ENCODE measurements at regions not wholly inside any gene's neighbourhood (a gene's known extent, or its start where the extent isn't known, plus 50 kb on each side); places are given as distances from the start of the nearest gene placed in this dataset.
"Not testable (repeated sequence)": the region's sequence is repeated elsewhere in the genome, so short reads cannot be mapped to it uniquely, and the experiment has no call there.

DNA sequence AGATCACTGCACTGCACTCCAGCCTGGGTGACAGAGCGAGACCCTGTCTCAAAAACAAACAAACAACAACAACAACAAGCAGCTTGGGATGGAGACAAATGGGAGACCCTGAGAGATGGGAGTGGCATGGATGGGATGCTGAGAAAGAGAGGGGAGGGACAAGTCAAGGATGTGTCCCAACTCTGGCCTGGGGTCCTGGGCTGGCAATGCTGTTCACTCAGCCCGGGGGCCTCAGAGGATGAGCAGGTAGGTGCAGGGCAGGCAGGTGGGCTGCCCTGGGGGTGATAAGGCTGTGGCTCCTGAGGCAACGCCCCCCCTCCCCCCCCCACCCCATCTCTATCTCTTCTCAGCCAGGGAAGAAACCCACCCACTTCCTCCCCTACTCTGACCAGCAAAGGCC, 123.0 kb downstream of the LHX2 start:
- no peak overlapping the region for H3K4me3 ChIP-seq (replicated peaks; ENCODE audit: low read depth, low read length)
- no peak for DNase-seq (ENCODE audit: extremely low read depth, low read depth)
- TF ChIP-seq, protein P1, sequence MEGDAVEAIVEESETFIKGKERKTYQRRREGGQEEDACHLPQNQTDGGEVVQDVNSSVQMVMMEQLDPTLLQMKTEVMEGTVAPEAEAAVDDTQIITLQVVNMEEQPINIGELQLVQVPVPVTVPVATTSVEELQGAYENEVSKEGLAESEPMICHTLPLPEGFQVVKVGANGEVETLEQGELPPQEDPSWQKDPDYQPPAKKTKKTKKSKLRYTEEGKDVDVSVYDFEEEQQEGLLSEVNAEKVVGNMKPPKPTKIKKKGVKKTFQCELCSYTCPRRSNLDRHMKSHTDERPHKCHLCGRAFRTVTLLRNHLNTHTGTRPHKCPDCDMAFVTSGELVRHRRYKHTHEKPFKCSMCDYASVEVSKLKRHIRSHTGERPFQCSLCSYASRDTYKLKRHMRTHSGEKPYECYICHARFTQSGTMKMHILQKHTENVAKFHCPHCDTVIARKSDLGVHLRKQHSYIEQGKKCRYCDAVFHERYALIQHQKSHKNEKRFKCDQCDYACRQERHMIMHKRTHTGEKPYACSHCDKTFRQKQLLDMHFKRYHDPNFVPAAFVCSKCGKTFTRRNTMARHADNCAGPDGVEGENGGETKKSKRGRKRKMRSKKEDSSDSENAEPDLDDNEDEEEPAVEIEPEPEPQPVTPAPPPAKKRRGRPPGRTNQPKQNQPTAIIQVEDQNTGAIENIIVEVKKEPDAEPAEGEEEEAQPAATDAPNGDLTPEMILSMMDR (IDR thresholded peaks at IDR 0.05; ENCODE audit: low read depth, low read length, missing control alignments) = no peak

DNA sequence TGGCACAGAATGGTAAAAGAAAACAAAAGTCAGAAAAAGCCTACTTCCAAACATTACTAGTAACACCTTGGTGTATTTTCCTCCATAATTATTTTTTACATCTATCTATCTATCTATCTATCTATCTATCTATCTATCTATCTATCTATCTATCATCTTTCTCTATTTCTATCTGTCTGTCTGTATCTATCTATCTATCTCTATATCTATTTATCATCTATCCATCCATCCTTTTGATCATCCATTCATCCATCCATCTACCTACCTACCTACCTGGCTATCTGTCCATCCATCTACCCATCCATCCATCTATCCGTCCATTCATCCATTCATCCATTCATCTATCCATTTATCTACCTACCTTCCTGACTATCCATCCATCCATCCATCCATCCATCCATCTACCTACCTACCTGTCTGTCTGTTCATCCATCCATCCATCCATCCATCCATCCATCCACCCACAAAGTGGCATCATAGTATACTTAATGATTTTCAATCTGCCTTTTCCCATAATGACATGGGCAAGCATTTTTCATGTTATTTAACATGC, 121.9 kb upstream of the NEK6 start:
- DNase-seq (ENCODE audit: extremely low read depth, low read depth) = no peak
- no peak overlapping the region for H3K4me3 ChIP-seq (replicated peaks; ENCODE audit: low read depth, low read length)
- TF ChIP-seq, protein P1 (IDR thresholded peaks at IDR 0.05; ENCODE audit: low read depth, low read length, missing control alignments) = no peak

DNA sequence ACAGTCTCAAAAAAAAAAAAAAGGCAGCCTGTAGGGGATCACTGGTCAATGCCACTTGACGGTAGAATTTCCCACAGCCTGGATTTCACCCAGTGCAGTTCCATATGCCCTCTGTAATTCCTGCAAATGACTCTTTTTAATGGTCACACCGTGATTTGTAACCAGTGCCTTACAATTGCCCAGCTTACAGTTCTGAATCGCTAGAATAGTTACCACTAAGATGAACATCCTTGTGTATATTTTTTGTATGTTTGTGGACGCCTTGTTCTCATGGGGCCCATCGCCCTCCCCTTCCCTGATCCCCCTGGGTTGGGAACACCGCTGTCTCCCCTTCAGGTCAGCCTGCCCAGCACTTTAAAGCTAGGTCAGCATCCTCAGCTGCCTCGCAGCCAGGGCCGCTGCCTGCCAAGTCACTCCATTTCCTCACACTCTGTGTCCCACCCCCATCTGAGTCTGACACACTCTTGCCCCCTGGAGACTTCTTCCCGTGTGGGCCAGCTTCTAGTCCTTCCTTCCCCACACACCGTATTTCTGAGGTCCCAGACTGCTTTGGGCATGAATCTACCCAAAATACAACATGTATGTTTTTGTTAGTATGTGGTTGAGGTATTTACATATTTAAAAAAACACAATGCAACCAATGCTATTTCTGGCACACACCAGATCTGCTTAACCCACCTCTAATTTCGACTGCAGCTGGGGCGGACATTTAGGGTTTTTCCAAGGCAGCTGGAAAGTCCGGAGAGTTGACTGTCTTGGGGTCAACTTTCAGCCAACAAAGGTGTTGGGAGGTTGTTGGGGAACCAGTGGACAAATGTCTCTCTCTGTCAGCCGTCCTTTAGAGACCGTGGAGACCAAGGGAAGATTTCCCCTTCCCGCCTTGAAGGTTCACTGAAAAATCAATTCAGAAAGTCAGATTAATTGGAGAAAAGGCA, 120.5 kb upstream of the NEK6 start:
- TF ChIP-seq, protein P1 (IDR thresholded peaks at IDR 0.05; ENCODE audit: low read depth, low read length, missing control alignments) = no peak
- H3K4me3 ChIP-seq (replicated peaks; ENCODE audit: low read depth, low read length) = no peak overlapping the region
- no peak for DNase-seq (ENCODE audit: extremely low read depth, low read depth)

DNA sequence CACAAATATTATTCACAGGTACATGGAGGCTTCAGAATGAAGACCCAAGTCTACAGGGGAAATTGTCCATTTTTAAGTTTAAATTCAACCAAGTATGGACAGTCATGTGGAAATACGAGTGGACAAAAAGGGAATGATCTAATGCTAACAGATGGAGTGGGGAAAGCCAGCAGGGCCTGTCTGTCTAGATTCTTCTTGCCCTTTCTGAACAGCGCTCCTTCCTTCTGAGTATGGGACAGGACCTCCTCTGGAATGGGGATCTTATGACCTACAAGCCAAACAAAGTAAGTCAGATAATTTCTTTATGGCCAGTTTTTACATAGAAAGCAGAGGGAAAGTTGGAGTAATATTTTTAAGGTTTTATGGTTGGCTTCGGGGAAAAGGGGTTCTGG, 119.8 kb upstream of the NEK6 start:
- TF ChIP-seq, protein P1 (IDR thresholded peaks at IDR 0.05; ENCODE audit: low read depth, low read length, missing control alignments) = no peak
- no peak for DNase-seq (ENCODE audit: extremely low read depth, low read depth)
- no peak overlapping the region for H3K4me3 ChIP-seq (replicated peaks; ENCODE audit: low read depth, low read length)

DNA sequence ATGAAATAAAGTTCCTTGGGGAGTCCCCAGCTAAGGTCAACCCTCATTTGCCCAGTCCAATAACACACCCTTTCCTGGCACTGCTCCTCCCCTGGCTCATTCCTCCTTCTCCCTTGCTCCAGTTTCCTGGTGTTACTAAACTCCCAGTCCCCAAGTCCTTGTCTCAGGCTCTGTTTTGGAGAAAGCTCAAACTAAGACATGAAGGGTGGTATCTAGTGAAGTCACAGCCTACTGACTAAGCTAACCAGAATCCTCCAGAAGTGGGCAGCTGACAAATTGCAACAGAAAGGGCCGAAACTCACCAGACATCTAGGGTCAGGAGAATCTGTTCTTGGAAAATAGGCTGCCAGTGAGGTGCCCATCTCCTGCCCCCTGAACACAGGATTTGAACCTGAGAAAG, 118.7 kb upstream of the NEK6 start:
- H3K4me3 ChIP-seq (replicated peaks; ENCODE audit: low read depth, low read length) = no peak overlapping the region
- no peak for DNase-seq (ENCODE audit: extremely low read depth, low read depth)
- TF ChIP-seq, protein P1 (IDR thresholded peaks at IDR 0.05; ENCODE audit: low read depth, low read length, missing control alignments) = no peak

DNA sequence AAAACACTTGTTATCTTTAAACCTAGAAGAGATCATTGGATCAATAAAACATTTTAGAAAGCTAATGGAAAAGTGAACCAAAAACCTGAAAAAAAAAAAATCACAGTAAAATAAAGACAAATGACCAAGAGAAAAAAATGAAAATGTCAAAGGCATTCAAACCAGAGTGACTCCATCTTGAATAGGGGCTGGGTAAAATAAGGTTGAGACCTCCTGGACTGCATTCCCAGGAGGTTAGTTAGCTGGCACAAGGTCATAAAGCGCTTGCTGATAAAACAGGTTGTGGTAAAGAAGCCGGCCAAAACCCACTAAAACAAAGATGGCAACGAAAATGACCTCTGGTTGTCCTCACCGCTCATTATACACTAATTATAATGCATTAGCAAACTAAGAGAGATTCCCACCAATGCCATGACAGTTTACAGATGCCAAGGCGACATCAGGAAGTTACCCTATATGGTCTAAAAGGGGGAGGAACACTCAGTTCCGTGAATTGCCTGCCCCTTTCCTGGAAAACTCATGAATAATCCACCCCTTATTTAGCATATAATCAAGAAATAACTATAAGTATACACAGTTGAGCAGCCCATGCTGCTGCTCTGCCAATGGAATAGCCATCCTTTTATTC, 116.7 kb upstream of the NEK6 start:
- no peak overlapping the region for H3K4me3 ChIP-seq (replicated peaks; ENCODE audit: low read depth, low read length)
- DNase-seq (ENCODE audit: extremely low read depth, low read depth) = no peak
- TF ChIP-seq, protein P1 (IDR thresholded peaks at IDR 0.05; ENCODE audit: low read depth, low read length, missing control alignments) = no peak

DNA sequence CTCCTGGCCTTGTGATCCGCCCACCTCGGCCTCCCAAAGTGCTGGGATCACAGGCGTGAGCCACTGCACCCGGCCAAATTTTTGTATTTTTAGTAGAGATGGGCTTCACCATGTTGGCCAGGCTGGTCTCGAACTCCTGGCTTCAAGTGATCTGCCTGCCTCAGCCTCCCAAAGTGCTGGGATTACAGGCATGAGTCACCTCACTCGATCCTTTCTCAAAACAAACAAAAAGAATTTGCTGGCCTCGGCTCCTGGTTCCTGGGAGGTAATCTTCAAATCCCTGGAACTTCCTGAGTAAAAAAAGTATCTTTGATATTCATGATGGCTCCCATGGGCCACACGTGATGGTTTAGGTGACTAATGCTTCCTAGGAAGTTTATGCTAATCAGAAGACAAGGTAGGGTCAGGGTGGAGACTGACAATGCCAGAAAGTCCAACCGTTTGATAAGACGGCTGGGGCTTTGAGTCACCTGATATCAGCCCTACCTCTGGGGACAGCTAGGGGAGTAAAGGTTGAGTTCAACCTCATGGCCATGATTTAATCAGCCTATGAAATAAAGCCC, 113.1 kb upstream of the NEK6 start:
- H3K4me3 ChIP-seq (replicated peaks; ENCODE audit: low read depth, low read length); DNase-seq (ENCODE audit: extremely low read depth, low read depth): not testable (repeated sequence)

Measured in HFF-Myc (cell line).